ENCODE measurements at regions not wholly inside any gene's neighbourhood (a gene's known extent, or its start where the extent isn't known, plus 50 kb on each side); places are given as distances from the start of the nearest gene placed in this dataset.
"Not testable (repeated sequence)": the region's sequence is repeated elsewhere in the genome, so short reads cannot be mapped to it uniquely, and the experiment has no call there.

GRCh38 chr6:51049288-51049982 is 230.8 kb downstream of the TFAP2B start:
- CTCF ChIA-PET, result no interaction called here
- POLR2A ChIA-PET, result no interaction called here

GRCh38 chr6:51049983-51050877 is 231.6 kb downstream of the TFAP2B start:
- ChIA-PET POLR2A (no interaction called here), CTCF (no interaction called here)

- CTCF ChIA-PET, POLR2A ChIA-PET: not testable (repeated sequence)
These were observed 234.0 kb downstream of the TFAP2B start for GRCh38 chr6:51052716-51053115.

- CTCF ChIA-PET, POLR2A ChIA-PET: not testable (repeated sequence)
These were observed 236.6 kb downstream of the TFAP2B start for GRCh38 chr6:51055316-51055715.

- ChIA-PET POLR2A (no interaction called here), CTCF (no interaction called here)
These were observed 238.6 kb downstream of the TFAP2B start for GRCh38 chr6:51057296-51057695.

GRCh38 chr6:51060262-51060762 is 241.6 kb downstream of the TFAP2B start:
- POLR2A ChIA-PET, result no interaction called here

GRCh38 chr6:51062166-51062722 is 243.6 kb downstream of the TFAP2B start:
- CTCF ChIA-PET, result no interaction called here
- POLR2A ChIA-PET, result no interaction called here

More at GRCh38 chr6:51060262-51060762, 241.6 kb downstream of the TFAP2B start:
- CTCF ChIA-PET, result no interaction called here

GRCh38 chr6:51077821-51078518 is 259.3 kb downstream of the TFAP2B start:
- POLR2A ChIA-PET, result no interaction called here
- CTCF ChIA-PET, result no interaction called here

- POLR2A ChIA-PET, result no interaction called here
- CTCF ChIA-PET, result no interaction called here
These were observed 271.7 kb downstream of the TFAP2B start for GRCh38 chr6:51090343-51090742.

- CTCF ChIA-PET, result no interaction called here
- POLR2A ChIA-PET, result no interaction called here
These were observed 275.2 kb downstream of the TFAP2B start for GRCh38 chr6:51093871-51094270.

- ChIA-PET CTCF (no interaction called here), POLR2A (no interaction called here)
These were observed 275.6 kb downstream of the TFAP2B start for GRCh38 chr6:51094271-51094670.

- POLR2A ChIA-PET, result no interaction called here
These were observed 279.6 kb downstream of the TFAP2B start for GRCh38 chr6:51098246-51098645.

GRCh38 chr6:51098791-51099190 is 280.1 kb downstream of the TFAP2B start:
- ChIA-PET POLR2A (no interaction called here), CTCF (no interaction called here)

More at GRCh38 chr6:51098246-51098645, 279.6 kb downstream of the TFAP2B start:
- CTCF ChIA-PET, result no interaction called here

GRCh38 chr6:51099201-51099600 is 280.5 kb downstream of the TFAP2B start:
- CTCF ChIA-PET, result no interaction called here
- POLR2A ChIA-PET, result no interaction called here

GRCh38 chr6:51105357-51105756 is 286.7 kb downstream of the TFAP2B start:
- ChIA-PET CTCF (no interaction called here), POLR2A (no interaction called here)

GRCh38 chr6:51107769-51108203 is 289.1 kb downstream of the TFAP2B start:
- CTCF ChIA-PET, result no interaction called here
- POLR2A ChIA-PET, result no interaction called here

- POLR2A ChIA-PET, result no interaction called here
- CTCF ChIA-PET, result no interaction called here
These were observed 290.0 kb downstream of the TFAP2B start for GRCh38 chr6:51108563-51109234.

- POLR2A ChIA-PET, result no interaction called here
- CTCF ChIA-PET, result no interaction called here
These were observed 294.1 kb downstream of the TFAP2B start for GRCh38 chr6:51112731-51113130.

GRCh38 chr6:51116723-51117122 is 298.1 kb downstream of the TFAP2B start:
- ChIA-PET POLR2A (no interaction called here), CTCF (no interaction called here)

GRCh38 chr6:51118792-51119191 is 300.1 kb downstream of the TFAP2B start:
- ChIA-PET CTCF (no interaction called here), POLR2A (no interaction called here)
